SH-SY5Y (cell line): ENCODE measurements at regions not wholly inside any gene's neighbourhood (a gene's known extent, or its start where the extent isn't known, plus 50 kb on each side); places are given as distances from the start of the nearest gene placed in this dataset.

ENCODE experiments used
- GATA2 ChIP-seq: IDR thresholded peaks from 2 replicates; pipeline ENCODE4 v1.6.1; 2011; ENCODE audit warnings: mild to moderate bottlenecking, low read depth, low read length
- GATA3 ChIP-seq: IDR thresholded peaks from 2 replicates; pipeline ENCODE4 v1.6.1; 2011; ENCODE audit warnings: low read depth, mild to moderate bottlenecking, low read length, moderate library complexity

DNA sequence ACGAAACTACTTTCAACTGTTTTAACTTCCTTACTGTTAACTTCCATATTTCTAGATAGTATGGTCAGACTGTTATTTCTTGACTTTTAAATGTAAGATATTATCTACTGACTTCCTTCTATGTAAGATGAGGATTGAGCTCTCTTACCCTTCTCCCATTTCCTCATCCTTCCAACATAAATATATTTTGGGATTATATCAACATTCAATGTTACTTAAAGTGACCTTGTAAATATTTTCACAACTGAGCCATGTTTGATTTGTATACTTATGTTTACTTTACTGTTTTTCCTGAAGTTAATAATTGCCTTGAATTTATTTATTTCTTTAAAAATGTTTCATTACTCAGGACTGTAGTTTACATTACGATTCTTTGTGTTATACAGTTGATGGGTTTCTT, 148.7 kb downstream of the ZIC5 start:
- TF ChIP-seq GATA3: no peak
- no peak for TF ChIP-seq GATA2
